Uterus (tissue), 2 donors: ENCODE measurements at regions not wholly inside any gene's neighbourhood (a gene's known extent, or its start where the extent isn't known, plus 50 kb on each side); places are given as distances from the start of the nearest gene placed in this dataset.

ENCODE experiments used
- POLR2A ChIP-seq, 2 donors: fragments of 450-650 bp; IDR thresholded peaks; one replicate each; pipeline ENCODE4 v1.6.1; 2016; ENCODE audit warnings: antibody characterized with exemption in 2 of 2, mild to moderate bottlenecking in 1 of 2, moderate library complexity in 1 of 2
- TF ChIP-seq, protein P1 (sequence below), 4 experiments: fragments of 200-600 bp in 2 of 4; fragments of 450-650 bp in 2 of 4; sonication (generic) in 2 of 4; IDR thresholded peaks; one replicate each; pipeline ENCODE4 v1.5.1; 2016 to 2019; ENCODE audit warnings: antibody characterized with exemption in 4 of 4, mild to moderate bottlenecking in 2 of 4, moderate library complexity in 1 of 4

- TF ChIP-seq, protein P1, sequence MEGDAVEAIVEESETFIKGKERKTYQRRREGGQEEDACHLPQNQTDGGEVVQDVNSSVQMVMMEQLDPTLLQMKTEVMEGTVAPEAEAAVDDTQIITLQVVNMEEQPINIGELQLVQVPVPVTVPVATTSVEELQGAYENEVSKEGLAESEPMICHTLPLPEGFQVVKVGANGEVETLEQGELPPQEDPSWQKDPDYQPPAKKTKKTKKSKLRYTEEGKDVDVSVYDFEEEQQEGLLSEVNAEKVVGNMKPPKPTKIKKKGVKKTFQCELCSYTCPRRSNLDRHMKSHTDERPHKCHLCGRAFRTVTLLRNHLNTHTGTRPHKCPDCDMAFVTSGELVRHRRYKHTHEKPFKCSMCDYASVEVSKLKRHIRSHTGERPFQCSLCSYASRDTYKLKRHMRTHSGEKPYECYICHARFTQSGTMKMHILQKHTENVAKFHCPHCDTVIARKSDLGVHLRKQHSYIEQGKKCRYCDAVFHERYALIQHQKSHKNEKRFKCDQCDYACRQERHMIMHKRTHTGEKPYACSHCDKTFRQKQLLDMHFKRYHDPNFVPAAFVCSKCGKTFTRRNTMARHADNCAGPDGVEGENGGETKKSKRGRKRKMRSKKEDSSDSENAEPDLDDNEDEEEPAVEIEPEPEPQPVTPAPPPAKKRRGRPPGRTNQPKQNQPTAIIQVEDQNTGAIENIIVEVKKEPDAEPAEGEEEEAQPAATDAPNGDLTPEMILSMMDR (IDR thresholded peaks at IDR 0.05): no peak
- TF ChIP-seq POLR2A (IDR thresholded peaks at IDR 0.05): no peak
These were observed 262.5 kb downstream of the FOXG1 start for GRCh38 chr14:29028973-29029582.
